Sigmoid colon (tissue), 6 donors: ENCODE measurements at regions not wholly inside any gene's neighbourhood (a gene's known extent, or its start where the extent isn't known, plus 50 kb on each side); places are given as distances from the start of the nearest gene placed in this dataset.

Source experiments
- DNase-seq: peaks from one replicate; pipeline ENCODE4 v3.0.0-alpha.2; 2019
- H3K27ac ChIP-seq, 4 donors: fragments of 200-600 bp; sonication (generic); one replicate each; pipeline ENCODE4 v1.5.1; 2016 to 2019; ENCODE audit warnings: mild to moderate bottlenecking in 1 of 4
- H3K27me3 ChIP-seq, 3 donors: fragments of 200-600 bp; sonication (generic); one replicate each; pipeline ENCODE4 v1.5.1; 2019; ENCODE audit warnings: mild to moderate bottlenecking in 1 of 3
- H3K36me3 ChIP-seq, 4 donors: fragments of 200-600 bp; sonication (generic); one replicate each; pipeline ENCODE4 v1.5.1; 2016 to 2019
- H3K4me1 ChIP-seq, 4 donors: fragments of 200-600 bp; sonication (generic); one replicate each; pipeline ENCODE4 v1.5.1; 2017 to 2019
- H3K4me3 ChIP-seq, 4 donors: fragments of 200-600 bp; sonication (generic); one replicate each; pipeline ENCODE4 v1.5.1; 2017 to 2019; ENCODE audit warnings: mild to moderate bottlenecking in 2 of 4, moderate library complexity in 1 of 4
- H3K9me3 ChIP-seq, 4 donors: fragments of 200-600 bp in 3 of 4; sonication (generic) in 3 of 4; one replicate each; pipeline versions ENCODE4 v1.5.1 to v1.6.1; 2013 to 2019
- EP300 ChIP-seq, 4 donors: sonication (generic); formaldehyde crosslinking; IDR thresholded peaks; one replicate each; pipeline ENCODE4 v1.6.1; 2017; ENCODE audit warnings: antibody characterized with exemption in 4 of 4
- POLR2A ChIP-seq, 2 donors: fragments of 450-650 bp; IDR thresholded peaks; one replicate each; pipeline ENCODE4 v1.6.1; 2016; ENCODE audit warnings: antibody characterized with exemption in 2 of 2, mild to moderate bottlenecking in 2 of 2, moderate library complexity in 2 of 2
- POLR2AphosphoS5 ChIP-seq, 4 donors: sonication (generic); formaldehyde crosslinking; IDR thresholded peaks; one replicate each; pipeline ENCODE4 v1.6.1; 2017; ENCODE audit warnings: antibody characterized with exemption in 4 of 4
- WGBS, 2 donors: extraction: QIAGEN DNeasy Blood & Tissue Kit; methylation state at CpG; one replicate each; pipeline ENCODE4 v1.1.7; 2013; 5-methylcytosine and 5-hydroxymethylcytosine counted together
- intact Hi-C: fragments of 100-400 bp; cut with DNase I; formaldehyde crosslinking; loops from one replicate; pipeline ENCODE4 v1.15.1; 2023
- TF ChIP-seq, protein P1 (sequence below), 4 experiments: fragments of 450-650 bp in 3 of 4; fragments of 200-600 bp in 1 of 4; IDR thresholded peaks; one replicate each; pipeline ENCODE4 v1.5.1; 2016 to 2019; ENCODE audit warnings: antibody characterized with exemption in 4 of 4, mild to moderate bottlenecking in 3 of 4, moderate library complexity in 2 of 4
- donor health status: healthy with polysubstance abuse.
- donor health status: healthy.

DNA sequence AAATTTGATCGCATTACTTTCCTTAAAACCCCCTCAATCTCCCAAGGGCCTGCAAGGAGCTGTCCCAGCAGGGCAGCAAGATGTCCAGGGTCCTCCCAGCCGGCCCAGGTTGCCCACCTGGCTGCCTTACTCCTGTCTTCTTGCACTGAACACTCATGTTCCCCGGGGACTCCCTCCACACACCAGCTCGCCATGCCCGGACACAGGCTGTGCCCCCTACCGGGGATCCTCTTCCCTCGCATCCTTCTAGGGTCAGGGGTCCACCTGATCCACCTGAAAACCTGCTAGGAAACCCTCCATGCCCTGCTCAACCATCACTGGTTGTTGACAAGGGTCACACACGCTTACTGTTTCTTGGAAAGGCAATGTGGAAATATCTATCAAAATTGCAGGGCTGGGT is 172.0 kb upstream of the MSX2 start:
- WGBS, 2 donors = 77 to 83% methylated on average over 8 of the region's 8 CpGs

DNA sequence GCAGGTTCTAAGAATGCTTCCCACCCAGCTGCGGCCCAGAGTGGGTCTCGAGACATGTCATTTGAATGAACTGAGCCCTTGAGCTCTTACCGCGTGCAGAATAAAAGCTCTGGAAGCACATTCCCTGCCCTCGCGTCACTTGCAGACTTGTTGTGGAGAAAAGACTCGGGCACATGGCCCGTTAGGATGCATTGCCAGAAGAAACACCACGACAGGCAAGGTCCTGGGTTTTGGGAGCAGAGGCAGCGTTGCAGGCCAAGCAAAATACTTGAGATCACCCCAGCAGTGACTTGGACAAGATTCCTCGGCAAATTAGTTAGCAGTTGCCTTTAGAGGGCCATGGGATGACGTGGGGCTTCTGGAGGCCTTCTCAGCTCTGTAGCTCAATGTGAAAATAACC is 170.8 kb upstream of the MSX2 start:
- 83 to 84% methylated on average over 12 of the region's 12 CpGs for WGBS, 2 donors
- intact Hi-C loops = no loop called here
- H3K4me3 ChIP-seq = no peak overlapping the region
- no peaks in the 10 kb centered on the region for H3K9me3 ChIP-seq
- H3K4me1 ChIP-seq = no peaks in the 10 kb centered on the region
- no peak for TF ChIP-seq EP300 (IDR thresholded peaks at IDR 0.05)
- no peak for TF ChIP-seq POLR2AphosphoS5 (IDR thresholded peaks at IDR 0.05)
- TF ChIP-seq POLR2A (IDR thresholded peaks at IDR 0.05) = no peak
- TF ChIP-seq, protein P1, sequence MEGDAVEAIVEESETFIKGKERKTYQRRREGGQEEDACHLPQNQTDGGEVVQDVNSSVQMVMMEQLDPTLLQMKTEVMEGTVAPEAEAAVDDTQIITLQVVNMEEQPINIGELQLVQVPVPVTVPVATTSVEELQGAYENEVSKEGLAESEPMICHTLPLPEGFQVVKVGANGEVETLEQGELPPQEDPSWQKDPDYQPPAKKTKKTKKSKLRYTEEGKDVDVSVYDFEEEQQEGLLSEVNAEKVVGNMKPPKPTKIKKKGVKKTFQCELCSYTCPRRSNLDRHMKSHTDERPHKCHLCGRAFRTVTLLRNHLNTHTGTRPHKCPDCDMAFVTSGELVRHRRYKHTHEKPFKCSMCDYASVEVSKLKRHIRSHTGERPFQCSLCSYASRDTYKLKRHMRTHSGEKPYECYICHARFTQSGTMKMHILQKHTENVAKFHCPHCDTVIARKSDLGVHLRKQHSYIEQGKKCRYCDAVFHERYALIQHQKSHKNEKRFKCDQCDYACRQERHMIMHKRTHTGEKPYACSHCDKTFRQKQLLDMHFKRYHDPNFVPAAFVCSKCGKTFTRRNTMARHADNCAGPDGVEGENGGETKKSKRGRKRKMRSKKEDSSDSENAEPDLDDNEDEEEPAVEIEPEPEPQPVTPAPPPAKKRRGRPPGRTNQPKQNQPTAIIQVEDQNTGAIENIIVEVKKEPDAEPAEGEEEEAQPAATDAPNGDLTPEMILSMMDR (IDR thresholded peaks at IDR 0.05) = no peak
- H3K36me3 ChIP-seq = no peaks in the 10 kb centered on the region
- H3K27me3 ChIP-seq = no peaks in the 10 kb centered on the region
- H3K27ac ChIP-seq = no peak overlapping the region
- no peak for DNase-seq

More for the DNA sequence above, 172.0 kb upstream of the MSX2 start:
- intact Hi-C loops = no loop called here
- Histone ChIP-seq H3K27me3 (no peaks in the 10 kb centered on the region), H3K36me3 (no peaks in the 10 kb centered on the region), H3K27ac (no peak overlapping the region), H3K4me3 (no peak overlapping the region), H3K4me1 (peaks cover 0 to 5% (median 0%) of the 10 kb centered on the region in 4 donors), H3K9me3 (no peaks in the 10 kb centered on the region)
- no peak for DNase-seq
- TF ChIP-seq POLR2A (IDR thresholded peaks at IDR 0.05) = no peak
- TF ChIP-seq, protein P1 (IDR thresholded peaks at IDR 0.05) = no peak
- no peak for TF ChIP-seq EP300 (IDR thresholded peaks at IDR 0.05)
- no peak for TF ChIP-seq POLR2AphosphoS5 (IDR thresholded peaks at IDR 0.05)

DNA sequence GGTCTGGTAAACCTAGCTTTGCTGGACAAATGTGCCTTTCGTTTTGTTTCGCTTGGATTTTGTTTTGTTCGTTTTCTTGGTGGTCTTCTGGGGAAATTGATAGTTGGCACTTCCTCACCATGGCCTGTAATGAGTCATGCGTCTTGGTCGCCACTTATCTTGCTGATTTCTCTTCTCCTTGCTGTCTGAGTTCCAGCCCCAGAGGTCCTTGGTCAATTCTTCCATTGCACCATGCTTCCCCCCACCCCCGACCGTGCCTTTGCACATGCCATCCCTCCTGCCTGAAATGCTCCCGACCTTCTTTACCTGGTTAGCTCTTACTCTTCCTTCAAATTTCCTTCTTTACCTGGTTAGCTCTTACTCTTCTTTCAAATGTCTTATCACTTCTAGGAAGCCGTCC is 168.7 kb upstream of the MSX2 start:
- DNase-seq = no peak
- H3K4me1 ChIP-seq = no peaks in the 10 kb centered on the region
- H3K36me3 ChIP-seq = no peaks in the 10 kb centered on the region
- WGBS, 2 donors = 71 to 73% methylated on average over 9 of the region's 9 CpGs
- H3K4me3 ChIP-seq = no peak overlapping the region
- no peaks in the 10 kb centered on the region for H3K9me3 ChIP-seq
- TF ChIP-seq EP300 (IDR thresholded peaks at IDR 0.05) (no peak), POLR2A (IDR thresholded peaks at IDR 0.05) (no peak), POLR2AphosphoS5 (IDR thresholded peaks at IDR 0.05) (no peak)
- TF ChIP-seq, protein P1 (IDR thresholded peaks at IDR 0.05) = no peak
- intact Hi-C loops = no loop called here
- no peak overlapping the region for H3K27ac ChIP-seq
- H3K27me3 ChIP-seq = peaks cover 0 to 6% (median 0%) of the 10 kb centered on the region in 3 donors

DNA sequence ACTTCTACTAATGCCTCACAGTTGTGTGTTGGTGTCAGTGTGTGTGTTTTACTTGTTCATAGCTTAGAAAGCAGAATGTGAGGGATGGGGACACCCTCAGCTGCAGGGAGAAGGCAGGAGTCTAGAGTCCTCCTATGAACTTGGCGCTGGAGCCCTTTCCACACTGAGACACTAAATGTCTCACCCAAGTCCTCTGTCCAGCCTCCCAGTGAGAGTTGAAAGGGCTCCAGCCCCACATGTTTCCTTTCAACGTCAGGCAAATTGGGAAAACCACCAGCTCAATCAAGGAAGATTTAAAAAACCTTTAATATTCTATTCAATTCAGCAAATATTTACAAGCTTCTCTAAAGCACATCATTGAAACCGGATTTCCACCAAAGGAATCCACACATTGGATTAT is 167.6 kb upstream of the MSX2 start:
- Histone ChIP-seq H3K27me3 (peaks cover 0 to 6% (median 0%) of the 10 kb centered on the region in 3 donors), H3K4me3 (no peak overlapping the region), H3K36me3 (no peaks in the 10 kb centered on the region), H3K27ac (no peak overlapping the region), H3K4me1 (no peaks in the 10 kb centered on the region), H3K9me3 (no peaks in the 10 kb centered on the region)
- TF ChIP-seq POLR2A (IDR thresholded peaks at IDR 0.05) = no peak
- WGBS, 2 donors = 69 to 80% methylated on average over 3 of the region's 3 CpGs
- intact Hi-C loops = no loop called here
- DNase-seq = no peak

DNA sequence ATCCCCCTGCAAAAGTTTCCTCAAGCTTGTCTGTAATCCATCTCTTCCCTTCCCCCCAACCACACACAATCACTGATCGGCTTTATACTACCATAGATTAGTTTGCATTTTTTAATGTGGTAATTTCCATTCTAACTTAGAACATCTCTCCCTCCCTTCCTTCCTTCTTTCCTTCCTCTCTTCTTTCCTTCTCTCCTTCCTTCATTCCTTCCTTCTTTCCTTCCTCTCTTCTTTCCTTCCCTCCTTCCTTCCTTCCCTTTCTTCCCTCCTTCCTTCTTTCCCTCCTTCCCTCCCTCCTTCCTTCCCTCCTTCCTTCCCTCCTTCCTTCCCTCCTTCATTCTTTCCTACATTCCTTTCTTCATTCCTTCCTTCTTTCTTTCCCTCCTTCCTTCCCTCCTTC is 166.2 kb upstream of the MSX2 start:
- TF ChIP-seq POLR2A (IDR thresholded peaks at IDR 0.05) = no peak
- TF ChIP-seq POLR2AphosphoS5 (IDR thresholded peaks at IDR 0.05) = no peak
- TF ChIP-seq, protein P1 (IDR thresholded peaks at IDR 0.05) = no peak
- TF ChIP-seq EP300 (IDR thresholded peaks at IDR 0.05) = no peak
- Histone ChIP-seq H3K9me3 (no peaks in the 10 kb centered on the region), H3K4me1 (no peaks in the 10 kb centered on the region), H3K36me3 (no peaks in the 10 kb centered on the region), H3K4me3 (no peak overlapping the region), H3K27ac (no peak overlapping the region), H3K27me3 (peaks cover 0 to 6% (median 0%) of the 10 kb centered on the region in 3 donors)
- WGBS, 2 donors = 77 to 95% methylated on average over 1 of the region's 1 CpG
- no peak for DNase-seq
- intact Hi-C loops = no loop called here
